ENCODE measurements at regions not wholly inside any gene's neighbourhood (a gene's known extent, or its start where the extent isn't known, plus 50 kb on each side); places are given as distances from the start of the nearest gene placed in this dataset.

DNA sequence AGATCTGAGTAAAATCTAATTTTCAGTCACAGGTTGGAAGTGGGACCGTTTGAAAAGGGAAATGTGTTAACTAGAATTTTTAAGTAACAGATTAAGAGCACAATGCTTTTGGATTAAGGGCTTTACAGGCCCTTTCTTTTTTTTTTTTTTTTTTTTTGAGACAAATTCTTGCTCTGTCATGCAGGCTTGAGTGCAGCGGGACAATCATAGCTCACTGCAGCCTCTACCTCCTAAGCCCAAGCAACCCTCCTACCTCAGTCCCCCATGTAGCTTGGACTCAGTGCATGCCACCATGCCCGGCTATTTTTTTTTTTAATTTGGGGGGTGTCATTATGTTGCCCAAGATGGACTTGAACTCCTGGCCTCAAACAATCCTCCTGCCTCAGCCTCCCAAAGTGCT, 363.7 kb downstream of the LIG4 start:
- ATAC-seq: no peak
- DNase-seq (ENCODE audit: low spot score): no peak
- CTCF ChIA-PET: interaction anchor here (0.7 kb wide), 1 partner anchor 76 kb away, joined by 3 read pairs; no protein-coding TSS in a partner anchor
- Mint-ChIP-seq H3K4me1 (peaks cover 11% of the 10 kb centered on the region), H3K9me3 (no peaks in the 10 kb centered on the region), H3K27me3 (ENCODE audit: low read depth) (no peaks in the 10 kb centered on the region), H3K36me3 (no peaks in the 10 kb centered on the region), H3K4me3 (no peak overlapping the region), H3K27ac (no peak overlapping the region)
- TF ChIP-seq, protein P1, sequence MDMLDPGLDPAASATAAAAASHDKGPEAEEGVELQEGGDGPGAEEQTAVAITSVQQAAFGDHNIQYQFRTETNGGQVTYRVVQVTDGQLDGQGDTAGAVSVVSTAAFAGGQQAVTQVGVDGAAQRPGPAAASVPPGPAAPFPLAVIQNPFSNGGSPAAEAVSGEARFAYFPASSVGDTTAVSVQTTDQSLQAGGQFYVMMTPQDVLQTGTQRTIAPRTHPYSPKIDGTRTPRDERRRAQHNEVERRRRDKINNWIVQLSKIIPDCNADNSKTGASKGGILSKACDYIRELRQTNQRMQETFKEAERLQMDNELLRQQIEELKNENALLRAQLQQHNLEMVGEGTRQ (CRISPR knock-in tag; IDR thresholded peaks at IDR 0.05): no peak
- TF ChIP-seq, protein P2, sequence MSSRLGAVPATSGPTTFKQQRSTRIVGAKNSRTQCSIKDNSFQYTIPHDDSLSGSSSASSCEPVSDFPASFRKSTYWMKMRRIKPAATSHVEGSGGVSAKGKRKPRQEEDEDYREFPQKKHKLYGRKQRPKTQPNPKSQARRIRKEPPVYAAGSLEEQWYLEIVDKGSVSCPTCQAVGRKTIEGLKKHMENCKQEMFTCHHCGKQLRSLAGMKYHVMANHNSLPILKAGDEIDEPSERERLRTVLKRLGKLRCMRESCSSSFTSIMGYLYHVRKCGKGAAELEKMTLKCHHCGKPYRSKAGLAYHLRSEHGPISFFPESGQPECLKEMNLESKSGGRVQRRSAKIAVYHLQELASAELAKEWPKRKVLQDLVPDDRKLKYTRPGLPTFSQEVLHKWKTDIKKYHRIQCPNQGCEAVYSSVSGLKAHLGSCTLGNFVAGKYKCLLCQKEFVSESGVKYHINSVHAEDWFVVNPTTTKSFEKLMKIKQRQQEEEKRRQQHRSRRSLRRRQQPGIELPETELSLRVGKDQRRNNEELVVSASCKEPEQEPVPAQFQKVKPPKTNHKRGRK (CRISPR knock-in tag; IDR thresholded peaks at IDR 0.05; ENCODE audit: borderline replicate concordance): no peak
- TF ChIP-seq GABPB1 (CRISPR knock-in tag; IDR thresholded peaks at IDR 0.05) (no peak), NR2C2 (CRISPR knock-in tag; IDR thresholded peaks at IDR 0.05) (no peak), JUN (CRISPR knock-in tag; IDR thresholded peaks at IDR 0.05) (no peak), ZNF219 (CRISPR knock-in tag; IDR thresholded peaks at IDR 0.05; ENCODE audit: borderline replicate concordance) (no peak), RELA (CRISPR knock-in tag; IDR thresholded peaks at IDR 0.05; ENCODE audit: borderline replicate concordance) (no peak), TCF7 (CRISPR knock-in tag; IDR thresholded peaks at IDR 0.05; ENCODE audit: low read depth) (no peak), TP53 (CRISPR knock-in tag; IDR thresholded peaks at IDR 0.05) (no peak), ZNF671 (CRISPR knock-in tag; IDR thresholded peaks at IDR 0.05) (no peak), ZNF232 (CRISPR knock-in tag; IDR thresholded peaks at IDR 0.05) (no peak), ZNF138 (CRISPR knock-in tag; conservative IDR thresholded peaks at IDR 0.05) (no peak), CREM (CRISPR knock-in tag; IDR thresholded peaks at IDR 0.05) (no peak)
- TF ChIP-seq, protein P3, sequence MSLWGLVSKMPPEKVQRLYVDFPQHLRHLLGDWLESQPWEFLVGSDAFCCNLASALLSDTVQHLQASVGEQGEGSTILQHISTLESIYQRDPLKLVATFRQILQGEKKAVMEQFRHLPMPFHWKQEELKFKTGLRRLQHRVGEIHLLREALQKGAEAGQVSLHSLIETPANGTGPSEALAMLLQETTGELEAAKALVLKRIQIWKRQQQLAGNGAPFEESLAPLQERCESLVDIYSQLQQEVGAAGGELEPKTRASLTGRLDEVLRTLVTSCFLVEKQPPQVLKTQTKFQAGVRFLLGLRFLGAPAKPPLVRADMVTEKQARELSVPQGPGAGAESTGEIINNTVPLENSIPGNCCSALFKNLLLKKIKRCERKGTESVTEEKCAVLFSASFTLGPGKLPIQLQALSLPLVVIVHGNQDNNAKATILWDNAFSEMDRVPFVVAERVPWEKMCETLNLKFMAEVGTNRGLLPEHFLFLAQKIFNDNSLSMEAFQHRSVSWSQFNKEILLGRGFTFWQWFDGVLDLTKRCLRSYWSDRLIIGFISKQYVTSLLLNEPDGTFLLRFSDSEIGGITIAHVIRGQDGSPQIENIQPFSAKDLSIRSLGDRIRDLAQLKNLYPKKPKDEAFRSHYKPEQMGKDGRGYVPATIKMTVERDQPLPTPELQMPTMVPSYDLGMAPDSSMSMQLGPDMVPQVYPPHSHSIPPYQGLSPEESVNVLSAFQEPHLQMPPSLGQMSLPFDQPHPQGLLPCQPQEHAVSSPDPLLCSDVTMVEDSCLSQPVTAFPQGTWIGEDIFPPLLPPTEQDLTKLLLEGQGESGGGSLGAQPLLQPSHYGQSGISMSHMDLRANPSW (CRISPR knock-in tag; conservative IDR thresholded peaks at IDR 0.05; ENCODE audit: low read depth): no peak
- TF ChIP-seq, protein P4, sequence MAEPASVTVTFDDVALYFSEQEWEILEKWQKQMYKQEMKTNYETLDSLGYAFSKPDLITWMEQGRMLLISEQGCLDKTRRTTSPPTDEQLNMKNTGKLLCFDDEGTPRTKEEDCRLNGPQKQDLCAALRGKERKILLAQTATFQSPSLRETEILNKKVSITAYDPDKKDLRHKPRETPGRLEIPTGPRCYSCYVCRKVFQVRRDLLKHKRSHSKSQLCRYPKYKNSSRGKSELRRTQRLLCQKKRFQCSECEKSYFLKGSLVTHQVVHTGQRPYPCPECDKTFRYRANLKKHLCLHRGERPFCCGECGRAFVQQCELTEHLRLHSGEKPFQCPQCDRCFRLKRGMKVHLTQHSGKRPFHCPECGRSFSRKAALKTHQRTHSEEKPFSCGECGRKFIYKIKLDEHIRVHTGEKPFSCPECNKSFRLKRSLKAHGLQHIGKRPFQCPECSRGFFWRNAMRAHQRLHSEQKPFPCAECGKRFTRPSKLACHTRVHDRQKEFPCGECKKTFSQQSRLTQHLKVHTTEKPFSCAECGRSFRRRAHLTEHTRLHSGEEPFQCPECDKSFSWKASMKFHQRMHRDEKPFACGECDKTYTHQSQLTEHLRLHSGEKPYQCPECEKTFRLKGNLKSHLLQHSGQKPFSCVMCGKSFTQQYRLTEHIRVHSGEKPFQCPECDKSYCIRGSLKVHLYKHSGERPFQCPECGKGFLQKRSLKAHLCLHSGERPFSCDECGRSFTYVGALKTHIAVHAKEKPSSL (CRISPR knock-in tag; conservative IDR thresholded peaks at IDR 0.05): no peak
- POLR2A ChIA-PET: interaction anchor here (0.5 kb wide), 1 partner anchor 32 kb away, joined by 4 read pairs; no protein-coding TSS in a partner anchor

DNA sequence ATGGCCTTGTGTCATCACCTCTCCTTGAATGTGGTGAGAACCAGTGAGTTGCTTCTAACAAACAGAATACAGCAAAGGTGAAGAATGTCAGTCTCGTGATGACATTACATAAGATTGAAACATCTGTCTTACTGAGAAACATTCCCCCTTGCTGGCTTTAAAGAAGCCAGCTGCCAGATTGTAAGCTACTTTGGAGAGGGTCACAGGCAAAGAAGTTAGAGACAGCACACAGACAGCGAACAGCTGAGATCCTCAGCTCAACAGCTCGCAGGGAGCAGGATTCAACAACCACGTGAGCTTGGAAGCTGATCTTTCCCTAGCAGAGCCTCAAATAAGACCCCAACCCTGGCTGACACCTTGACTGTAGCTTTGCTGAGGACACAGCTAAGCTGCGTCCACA, 367.9 kb downstream of the LIG4 start:
- Mint-ChIP-seq H3K4me1 (peaks cover 32% of the 10 kb centered on the region), H3K27ac (peak overlapping the region; percentile 9; the same call in 1 of the 2 replicates), H3K4me3 (no peak overlapping the region), H3K9me3 (no peaks in the 10 kb centered on the region), H3K27me3 (ENCODE audit: low read depth) (no peaks in the 10 kb centered on the region), H3K36me3 (no peaks in the 10 kb centered on the region)
- DNase-seq (ENCODE audit: low spot score): no peak
- ATAC-seq: peak; percentile 76
- TF ChIP-seq, protein P3 (CRISPR knock-in tag; conservative IDR thresholded peaks at IDR 0.05; ENCODE audit: low read depth): no peak
- TF ChIP-seq, protein P5, sequence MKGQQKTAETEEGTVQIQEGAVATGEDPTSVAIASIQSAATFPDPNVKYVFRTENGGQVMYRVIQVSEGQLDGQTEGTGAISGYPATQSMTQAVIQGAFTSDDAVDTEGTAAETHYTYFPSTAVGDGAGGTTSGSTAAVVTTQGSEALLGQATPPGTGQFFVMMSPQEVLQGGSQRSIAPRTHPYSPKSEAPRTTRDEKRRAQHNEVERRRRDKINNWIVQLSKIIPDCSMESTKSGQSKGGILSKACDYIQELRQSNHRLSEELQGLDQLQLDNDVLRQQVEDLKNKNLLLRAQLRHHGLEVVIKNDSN (CRISPR knock-in tag; IDR thresholded peaks at IDR 0.05): peak; percentile 32; the same call in 1 of the 2 replicates
- POLR2A ChIA-PET: no interaction called here
- CTCF ChIA-PET: no interaction called here
